Activated T-helper 17 cell treated with anti-CD3 and anti-CD28 coated beads, Interleukin-2, amount 50 U/mL, for 72 hours (primary cell): ENCODE measurements at regions not wholly inside any gene's neighbourhood (a gene's known extent, or its start where the extent isn't known, plus 50 kb on each side); places are given as distances from the start of the nearest gene placed in this dataset.

Experiments used
- ATAC-seq: fragments of 150-1000 bp; cut with Tn5 transposase; replicated peaks from 2 replicates; pipeline ENCODE4 v1.10.0; 2021; ENCODE audit warnings: mild to moderate bottlenecking, moderate library complexity
- H3K27ac Mint-ChIP-seq: one replicate; pipeline ENCODE4 v1.8.0; 2022; ENCODE audit warnings: mixed read lengths
- H3K27me3 Mint-ChIP-seq: one replicate; pipeline ENCODE4 v1.8.0; 2022; ENCODE audit warnings: mixed read lengths
- H3K36me3 Mint-ChIP-seq: one replicate; pipeline ENCODE4 v1.8.0; 2022; ENCODE audit warnings: low read depth, mild to moderate bottlenecking, mixed read lengths
- H3K4me1 Mint-ChIP-seq: one replicate; pipeline ENCODE4 v1.8.0; 2022; ENCODE audit warnings: mixed read lengths
- H3K4me3 Mint-ChIP-seq: one replicate; pipeline ENCODE4 v1.8.0; 2022; ENCODE audit warnings: mild to moderate bottlenecking, mixed read lengths
- H3K9me3 Mint-ChIP-seq: one replicate; pipeline ENCODE4 v1.8.0; 2022; ENCODE audit warnings: mixed read lengths

- Mint-ChIP-seq H3K4me1 (no peaks in the 10 kb centered on the region), H3K36me3 (no peaks in the 10 kb centered on the region), H3K4me3 (no peak overlapping the region), H3K27me3 (no peaks in the 10 kb centered on the region), H3K27ac (no peak overlapping the region), H3K9me3 (peaks cover 9% of the 10 kb centered on the region)
- no peak for ATAC-seq
Observed at GRCh38 chr4:67037504-67038227, 507.6 kb downstream of the CENPC start.

DNA sequence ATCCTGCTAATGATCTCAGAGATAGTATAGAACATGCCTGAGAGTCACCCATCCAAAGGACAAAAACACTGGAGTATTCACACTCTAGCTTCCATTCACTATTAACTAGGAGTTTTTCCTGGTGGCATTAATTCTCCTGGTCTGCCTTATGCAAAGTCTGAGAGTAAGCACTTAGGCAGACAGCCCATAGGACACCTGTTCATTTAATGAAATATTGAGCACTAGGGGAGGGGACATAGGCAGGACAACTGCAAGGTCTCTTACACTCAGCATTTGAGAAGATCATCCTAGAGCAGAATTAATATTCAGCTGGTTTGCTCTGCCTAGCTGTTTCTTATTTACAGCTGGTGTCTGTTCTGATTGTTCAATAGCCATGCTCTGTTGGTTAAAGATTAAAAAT lies 508.5 kb downstream of the CENPC start:
- ATAC-seq: no peak
- peaks cover 9% of the 10 kb centered on the region for H3K9me3 Mint-ChIP-seq

GRCh38 chr4:67035986-67036385 lies 509.3 kb downstream of the CENPC start:
- no peaks in the 10 kb centered on the region for H3K27me3 Mint-ChIP-seq
- no peak for ATAC-seq
- no peaks in the 10 kb centered on the region for H3K36me3 Mint-ChIP-seq
- H3K27ac Mint-ChIP-seq: no peak overlapping the region
- H3K9me3 Mint-ChIP-seq: peaks cover 9% of the 10 kb centered on the region
- no peak overlapping the region for H3K4me3 Mint-ChIP-seq
- H3K4me1 Mint-ChIP-seq: no peaks in the 10 kb centered on the region

More for the DNA sequence above, 508.5 kb downstream of the CENPC start:
- Mint-ChIP-seq H3K4me1 (no peaks in the 10 kb centered on the region), H3K4me3 (no peak overlapping the region), H3K27ac (no peak overlapping the region), H3K36me3 (no peaks in the 10 kb centered on the region), H3K27me3 (no peaks in the 10 kb centered on the region)

DNA sequence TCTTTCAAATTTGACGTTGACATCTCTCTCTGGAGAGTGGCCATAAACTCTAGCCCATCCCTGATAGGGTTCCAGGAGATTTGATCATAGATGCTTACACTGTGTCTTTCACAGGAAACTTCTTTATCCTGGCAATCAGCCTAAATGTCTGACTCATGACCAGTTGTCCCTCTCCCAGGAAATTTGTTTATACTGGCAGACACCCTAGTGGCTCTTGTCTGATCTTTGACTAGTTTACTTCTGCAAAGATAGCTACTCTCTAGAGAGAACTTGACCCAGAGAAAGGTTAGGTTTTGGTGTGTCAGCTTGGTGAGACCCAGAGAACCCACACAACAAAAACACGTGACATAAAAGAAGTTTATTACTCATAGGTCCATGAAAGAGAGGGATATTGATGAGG lies 509.8 kb downstream of the CENPC start:
- Mint-ChIP-seq H3K9me3 (peaks cover 9% of the 10 kb centered on the region), H3K27me3 (no peaks in the 10 kb centered on the region), H3K4me1 (no peaks in the 10 kb centered on the region), H3K36me3 (no peaks in the 10 kb centered on the region), H3K27ac (no peak overlapping the region), H3K4me3 (no peak overlapping the region)
- no peak for ATAC-seq

DNA sequence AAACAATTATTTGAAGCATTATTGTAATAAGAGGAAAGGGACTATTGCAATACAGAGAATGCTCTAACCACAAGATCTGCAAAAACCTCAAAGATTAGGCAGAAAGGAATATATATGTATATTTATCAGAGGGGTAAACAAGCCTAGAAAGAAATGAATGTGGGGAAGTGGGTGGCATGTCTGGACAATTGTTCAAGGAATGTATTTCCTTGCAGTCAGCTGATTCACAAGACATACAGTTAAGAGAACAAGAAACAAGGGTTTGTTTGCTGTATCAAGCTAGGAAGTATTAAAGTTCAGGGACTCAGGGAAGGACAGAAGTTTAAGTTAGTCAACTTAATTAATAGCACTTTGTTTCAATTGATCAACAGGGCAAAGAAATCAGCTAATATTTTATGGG lies 514.7 kb downstream of the CENPC start:
- no peak for ATAC-seq
- H3K27me3 Mint-ChIP-seq: no peaks in the 10 kb centered on the region
- no peaks in the 10 kb centered on the region for H3K36me3 Mint-ChIP-seq
- H3K4me1 Mint-ChIP-seq: no peaks in the 10 kb centered on the region
- H3K4me3 Mint-ChIP-seq: no peak overlapping the region
- H3K27ac Mint-ChIP-seq: no peak overlapping the region
- peaks cover 8% of the 10 kb centered on the region for H3K9me3 Mint-ChIP-seq

GRCh38 chr4:67020438-67020797 lies 524.9 kb downstream of the CENPC start:
- Mint-ChIP-seq H3K4me3 (no peak overlapping the region), H3K27me3 (no peaks in the 10 kb centered on the region), H3K27ac (no peak overlapping the region), H3K36me3 (no peaks in the 10 kb centered on the region), H3K9me3 (peaks cover 26% of the 10 kb centered on the region), H3K4me1 (no peaks in the 10 kb centered on the region)
- ATAC-seq: no peak

DNA sequence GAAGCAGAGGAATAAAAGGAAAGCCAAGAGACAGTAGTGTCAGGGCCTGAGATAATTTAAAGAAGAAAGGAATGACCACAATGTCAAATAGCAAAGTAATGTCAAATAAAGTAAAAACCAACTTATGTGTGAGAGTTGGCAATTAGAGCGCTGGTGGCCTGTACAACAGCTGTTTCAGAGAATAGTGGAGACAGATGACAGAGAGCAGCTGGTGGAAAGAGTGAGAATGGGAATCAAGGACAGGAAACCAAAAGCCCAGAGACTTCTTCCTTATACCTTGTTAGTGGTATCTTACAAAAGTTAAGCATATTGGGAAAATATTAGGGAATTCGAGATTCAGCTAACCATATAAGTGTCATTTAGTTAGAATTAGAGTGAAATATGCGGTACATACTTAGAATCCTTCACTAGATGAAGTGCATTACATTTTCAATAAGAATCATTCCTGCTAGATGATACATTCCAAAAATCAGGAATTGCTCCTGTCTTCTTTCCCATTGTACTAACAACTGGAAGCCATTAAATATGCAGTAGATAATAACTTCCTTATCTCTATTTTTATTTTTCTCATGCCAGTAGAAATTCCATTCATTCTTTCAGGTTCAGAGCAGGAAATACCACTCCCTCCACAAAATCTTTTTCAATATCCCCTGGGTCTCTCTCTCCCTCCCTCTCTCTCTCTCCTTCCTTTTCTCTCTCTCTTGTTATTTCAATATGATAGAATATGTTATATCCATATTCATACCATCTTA lies 525.4 kb downstream of the CENPC start:
- Mint-ChIP-seq H3K9me3 (peaks cover 26% of the 10 kb centered on the region), H3K4me3 (no peak overlapping the region), H3K36me3 (no peaks in the 10 kb centered on the region), H3K27me3 (no peaks in the 10 kb centered on the region), H3K27ac (no peak overlapping the region), H3K4me1 (no peaks in the 10 kb centered on the region)
- ATAC-seq: no peak

DNA sequence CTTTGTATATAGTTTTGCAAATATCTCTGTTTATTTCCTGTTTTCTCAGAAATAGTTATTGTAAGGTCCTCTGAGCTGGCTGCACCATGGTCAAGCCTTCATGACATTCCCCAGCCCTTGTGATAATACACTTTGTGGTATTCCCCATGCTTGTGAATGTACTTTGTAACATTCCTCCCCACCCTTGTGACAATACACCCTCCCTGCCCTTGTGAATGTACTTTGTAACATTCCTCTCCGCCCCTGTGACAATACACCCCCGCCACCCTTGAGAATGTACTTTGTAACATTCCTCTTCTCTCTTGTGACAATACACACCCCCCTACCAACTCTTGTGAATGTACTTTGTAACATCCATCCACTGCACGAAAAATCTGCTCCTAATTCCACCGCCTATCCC lies 530.7 kb downstream of the CENPC start:
- Mint-ChIP-seq H3K36me3 (no peaks in the 10 kb centered on the region), H3K27ac (no peak overlapping the region), H3K4me3 (no peak overlapping the region), H3K27me3 (no peaks in the 10 kb centered on the region), H3K9me3 (peaks cover 22% of the 10 kb centered on the region), H3K4me1 (no peaks in the 10 kb centered on the region)
- no peak for ATAC-seq

DNA sequence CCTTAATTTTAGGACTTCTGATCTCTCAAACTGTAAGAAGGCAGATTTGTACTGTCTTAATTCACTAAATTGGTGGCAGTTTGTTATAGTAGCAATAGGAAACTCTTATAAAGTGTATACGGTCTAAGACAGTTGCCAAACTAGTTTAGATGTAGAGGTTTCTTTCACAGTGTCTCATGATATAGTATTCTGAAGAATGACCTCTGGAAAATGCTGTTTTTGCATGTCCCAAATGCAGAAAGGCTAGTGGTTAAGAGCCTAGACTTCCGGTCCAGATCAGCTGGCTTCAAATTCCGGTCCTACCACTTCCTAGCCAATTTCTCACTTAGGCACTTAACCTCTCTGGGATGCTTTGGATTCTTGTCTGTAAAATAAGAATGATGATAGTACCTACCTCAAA lies 538.5 kb downstream of the CENPC start:
- Mint-ChIP-seq H3K36me3 (no peaks in the 10 kb centered on the region), H3K9me3 (peaks cover 4% of the 10 kb centered on the region), H3K4me1 (no peaks in the 10 kb centered on the region), H3K27me3 (no peaks in the 10 kb centered on the region), H3K27ac (no peak overlapping the region), H3K4me3 (no peak overlapping the region)
- ATAC-seq: no peak

DNA sequence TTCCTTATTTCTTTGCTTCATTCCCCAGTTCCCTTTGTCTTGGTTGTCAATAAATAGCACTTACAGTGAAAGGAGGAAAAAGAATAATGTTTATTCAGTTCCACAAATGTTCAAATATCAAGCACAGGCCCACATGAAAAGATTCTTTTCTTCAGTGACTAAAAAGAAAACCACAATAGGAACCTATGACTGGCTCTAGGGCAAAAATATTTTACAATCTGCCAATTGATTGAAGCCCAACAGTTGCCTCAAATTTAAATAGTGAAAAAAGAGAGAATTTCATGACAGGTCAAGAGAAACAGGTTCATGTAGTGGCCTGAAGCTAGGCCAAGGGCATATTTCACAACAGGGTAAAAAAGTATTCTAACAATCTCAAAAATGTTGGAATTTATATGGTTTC lies 553.8 kb downstream of the CENPC start:
- no peaks in the 10 kb centered on the region for H3K36me3 Mint-ChIP-seq
- ATAC-seq: no peak
- no peak overlapping the region for H3K27ac Mint-ChIP-seq
- H3K4me1 Mint-ChIP-seq: no peaks in the 10 kb centered on the region
- H3K4me3 Mint-ChIP-seq: no peak overlapping the region
- H3K9me3 Mint-ChIP-seq: peaks cover 11% of the 10 kb centered on the region
- H3K27me3 Mint-ChIP-seq: no peaks in the 10 kb centered on the region

DNA sequence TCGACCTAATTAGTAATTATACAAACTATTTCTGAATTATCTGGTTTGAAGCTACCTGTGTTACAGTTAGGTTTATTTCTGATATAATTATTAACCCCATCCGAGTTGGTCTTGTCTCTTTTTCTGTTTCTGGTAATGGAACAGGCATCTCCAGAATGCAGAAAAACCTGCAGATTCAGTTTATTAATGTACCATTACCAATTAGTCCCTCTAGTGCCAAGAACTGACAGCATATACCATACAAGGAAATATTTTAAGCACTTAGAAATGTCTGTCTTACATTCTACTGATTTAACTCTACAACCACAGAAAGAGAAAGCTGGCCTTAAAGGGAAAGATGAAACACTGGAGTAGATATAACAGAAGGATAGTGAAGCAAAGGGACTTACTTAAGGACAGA lies 570.6 kb downstream of the CENPC start:
- no peaks in the 10 kb centered on the region for H3K27me3 Mint-ChIP-seq
- no peak for ATAC-seq
- no peak overlapping the region for H3K4me3 Mint-ChIP-seq
- H3K27ac Mint-ChIP-seq: no peak overlapping the region
- no peaks in the 10 kb centered on the region for H3K36me3 Mint-ChIP-seq
- H3K9me3 Mint-ChIP-seq: peaks cover 19% of the 10 kb centered on the region
- no peaks in the 10 kb centered on the region for H3K4me1 Mint-ChIP-seq

DNA sequence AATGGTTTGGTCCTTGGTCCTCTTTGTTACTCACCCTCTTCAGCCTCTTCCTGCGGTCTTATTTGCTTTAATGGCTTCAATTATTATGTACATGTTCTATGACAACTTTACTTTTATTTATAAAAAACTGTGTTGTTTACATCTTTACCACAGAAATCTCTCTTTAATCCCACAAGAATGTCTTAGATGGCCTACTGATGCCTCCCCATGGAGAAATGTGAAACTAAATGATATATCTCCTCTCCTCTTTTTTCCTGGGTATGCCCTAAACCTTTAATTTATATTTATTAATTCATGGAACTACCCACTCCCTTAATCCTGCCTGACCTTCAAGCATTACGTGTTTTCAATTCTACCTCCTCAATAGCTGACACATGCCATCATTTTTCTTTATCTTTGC lies 573.2 kb downstream of the CENPC start:
- H3K27ac Mint-ChIP-seq: no peak overlapping the region
- no peaks in the 10 kb centered on the region for H3K4me1 Mint-ChIP-seq
- H3K36me3 Mint-ChIP-seq: no peaks in the 10 kb centered on the region
- no peak for ATAC-seq
- H3K27me3 Mint-ChIP-seq: no peaks in the 10 kb centered on the region
- H3K9me3 Mint-ChIP-seq: peaks cover 19% of the 10 kb centered on the region
- no peak overlapping the region for H3K4me3 Mint-ChIP-seq

DNA sequence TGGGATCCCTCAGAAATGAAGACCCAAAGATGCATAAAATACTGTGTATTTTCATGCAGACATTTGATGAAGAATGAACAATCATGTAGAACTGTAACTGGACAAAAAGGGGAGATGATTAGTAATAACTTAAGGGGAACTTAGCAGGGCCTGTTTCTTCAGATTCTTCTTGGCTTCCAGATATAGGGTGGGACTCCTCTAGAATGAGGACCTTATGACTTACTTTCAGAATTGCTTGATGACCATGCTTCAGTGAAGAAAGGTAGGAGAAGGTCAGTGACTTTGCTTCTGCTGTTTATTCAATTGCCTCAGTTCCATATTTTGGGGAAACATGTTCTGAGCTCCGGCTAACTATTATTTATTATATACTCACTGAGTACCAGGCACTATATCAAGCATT lies 580.8 kb downstream of the CENPC start:
- H3K27me3 Mint-ChIP-seq: no peaks in the 10 kb centered on the region
- peaks cover 8% of the 10 kb centered on the region for H3K9me3 Mint-ChIP-seq
- no peak overlapping the region for H3K27ac Mint-ChIP-seq
- H3K36me3 Mint-ChIP-seq: no peaks in the 10 kb centered on the region
- no peak for ATAC-seq
- H3K4me1 Mint-ChIP-seq: no peaks in the 10 kb centered on the region
- H3K4me3 Mint-ChIP-seq: no peak overlapping the region

GRCh38 chr4:66963084-66963483 lies 582.2 kb downstream of the CENPC start:
- Mint-ChIP-seq H3K4me1 (no peaks in the 10 kb centered on the region), H3K4me3 (no peak overlapping the region), H3K27me3 (no peaks in the 10 kb centered on the region), H3K36me3 (no peaks in the 10 kb centered on the region), H3K27ac (no peak overlapping the region), H3K9me3 (peaks cover 8% of the 10 kb centered on the region)
- no peak for ATAC-seq

GRCh38 chr4:66959207-66959606 lies 586.1 kb downstream of the CENPC start:
- no peak for ATAC-seq
- Mint-ChIP-seq H3K4me3 (no peak overlapping the region), H3K27ac (no peak overlapping the region), H3K27me3 (no peaks in the 10 kb centered on the region), H3K4me1 (no peaks in the 10 kb centered on the region), H3K36me3 (no peaks in the 10 kb centered on the region), H3K9me3 (peaks cover 5% of the 10 kb centered on the region)
